Vagina (tissue), 2 donors: ENCODE measurements at regions not wholly inside any gene's neighbourhood (a gene's known extent, or its start where the extent isn't known, plus 50 kb on each side); places are given as distances from the start of the nearest gene placed in this dataset.

Experiments
- CTCF ChIP-seq, 3 experiments: fragments of 450-650 bp in 2 of 3; fragments of 200-600 bp in 1 of 3; sonication (generic) in 1 of 3; IDR thresholded peaks; one replicate each; pipeline ENCODE4 v1.5.1; 2017 to 2019; ENCODE audit warnings: antibody characterized with exemption in 3 of 3, mild to moderate bottlenecking in 2 of 3, moderate library complexity in 2 of 3
- POLR2A ChIP-seq, 2 donors: fragments of 450-650 bp; IDR thresholded peaks; one replicate each; pipeline ENCODE4 v1.6.1; 2017; ENCODE audit warnings: antibody characterized with exemption in 2 of 2, mild to moderate bottlenecking in 2 of 2, moderate library complexity in 2 of 2

- no peak for TF ChIP-seq CTCF (IDR thresholded peaks at IDR 0.05)
- no peak for TF ChIP-seq POLR2A (IDR thresholded peaks at IDR 0.05)
Measured at GRCh38 chr5:142408981-142409481, 84.2 kb upstream of the SPRY4 start.
